HepG2 (cell line): ENCODE measurements at regions not wholly inside any gene's neighbourhood (a gene's known extent, or its start where the extent isn't known, plus 50 kb on each side); places are given as distances from the start of the nearest gene placed in this dataset.

ENCODE experiments used
- ATAC-seq: fragments of 200-7000 bp; cut with Tn5 transposase; 3 replicates; pipeline ENCODE4 v1.9.1; 2020; ENCODE audit warnings: mild to moderate bottlenecking, moderate library complexity
- BruUV-seq: library from RNA; stranded (reverse); fragments of 400-500 nt; replicated peaks from 2 replicates; lab custom pipeline; 2021; lab: Mats Ljungman, UMichigan
- CTCF ChIA-PET: fragments of 300-600 bp; formaldehyde crosslinking; extraction: SDS; loops from one replicate; lab custom pipeline; 2021; ENCODE audit warnings: low total read pairs, inconsistent platforms, low intra/inter-chr PET ratio; lab: Yijun Ruan, JAX
- POLR2A ChIA-PET: fragments of 350-600 bp; sonication (Branson Sonifier 250); formaldehyde crosslinking; loops from one replicate; lab custom pipeline; 2020; ENCODE audit warnings: antibody characterized with exemption, inconsistent platforms; lab: Yijun Ruan, JAX
- DNase-seq: peaks from one replicate; pipeline ENCODE4 v3.0.0-alpha.2; 2015; ENCODE audit warnings: low spot score
- FAIRE-seq: peaks from 3 replicates; lab custom pipeline; 2011; peaks lifted over from hg19 to GRCh38; lab: Jason Lieb, UNC
- H2AFZ ChIP-seq: one replicate; pipeline ENCODE4 v1.6.1; 2011; ENCODE audit warnings: low read length, inconsistent platforms
- H3K27ac ChIP-seq: fragments of 300-600 bp; 3 replicates; pipeline ENCODE4 v1.8.0; 2011; ENCODE audit warnings: mixed run types, mild to moderate bottlenecking, mixed read lengths, low read length, inconsistent platforms; ENCODE audit not compliant: insufficient read depth; ENCODE audit errors: extremely low read length
- H3K27me3 ChIP-seq, 2 experiments: fragments of 200-600 bp in 1 of 2; 2 replicates in 1 of 2; 3 replicates in 1 of 2; pipeline versions ENCODE4 v1.6.0 to v1.8.0; 2011; ENCODE audit warnings: low read length in 2 of 2, mild to moderate bottlenecking in 2 of 2, moderate library complexity in 2 of 2, inconsistent platforms in 1 of 2; ENCODE audit not compliant: insufficient read depth in 2 of 2, control insufficient read depth in 1 of 2
- H3K36me3 ChIP-seq, 2 experiments: fragments of 200-600 bp in 1 of 2; replicated peaks in 1 of 2; 2 replicates in 1 of 2; 3 replicates in 1 of 2; pipeline versions ENCODE4 v1.5.1 to v1.8.0; 2011; ENCODE audit warnings: low read length in 2 of 2, inconsistent platforms in 1 of 2; ENCODE audit not compliant: insufficient read depth in 2 of 2, control insufficient read depth in 1 of 2
- H3K4me1 ChIP-seq: 2 replicates; pipeline ENCODE4 v1.5.1; 2012; ENCODE audit warnings: low read length, inconsistent platforms; ENCODE audit not compliant: insufficient read depth
- H3K4me2 ChIP-seq: 2 replicates; pipeline ENCODE4 v1.6.0; 2011; ENCODE audit warnings: low read depth, low read length, inconsistent platforms
- H3K4me3 ChIP-seq, 3 experiments: fragments of 200-600 bp in 1 of 3; sonication (generic), shearing (Covaris generic) in 1 of 3; replicated peaks in 1 of 3; 2 replicates each; pipeline ENCODE4 v1.5.1; 2011 to 2016; ENCODE audit warnings: low read length in 3 of 3, inconsistent platforms in 2 of 3, low read depth in 2 of 3, mild to moderate bottlenecking in 2 of 3, control low read depth in 1 of 3, mixed read lengths in 1 of 3; ENCODE audit not compliant: insufficient read depth in 1 of 3
- H3K79me2 ChIP-seq: one replicate; pipeline ENCODE4 v1.6.1; 2011; ENCODE audit warnings: low read length, inconsistent platforms; ENCODE audit not compliant: insufficient read depth
- H3K9ac ChIP-seq: 2 replicates; pipeline ENCODE4 v1.6.0; 2011; ENCODE audit warnings: mild to moderate bottlenecking, low read depth, low read length, inconsistent platforms; ENCODE audit not compliant: insufficient read depth
- H3K9me3 ChIP-seq: 2 replicates; pipeline ENCODE4 v1.5.1; 2012; ENCODE audit warnings: mild to moderate bottlenecking, low read length
- H4K20me1 ChIP-seq: 2 replicates; pipeline ENCODE4 v1.6.0; 2011; ENCODE audit warnings: inconsistent platforms, mild to moderate bottlenecking, low read length, moderate library complexity; ENCODE audit not compliant: insufficient read depth
- ARHGAP35 ChIP-seq: sonication (generic); formaldehyde crosslinking; IDR thresholded peaks from 2 replicates; pipeline ENCODE4 v1.9.0; 2022; ENCODE audit warnings: mild to moderate bottlenecking, inconsistent platforms, moderate library complexity, missing genetic modification reagents, borderline replicate concordance
- ARID5B ChIP-seq: IDR thresholded peaks from 2 replicates; pipeline ENCODE4 v1.4.0; 2020; ENCODE audit warnings: mild to moderate bottlenecking, missing genetic modification reagents
- CEBPB ChIP-seq: IDR thresholded peaks from 2 replicates; pipeline ENCODE4 v1.6.1; 2011; ENCODE audit warnings: low read depth, low read length, improper control_type of control experiment, borderline replicate concordance
- EEA1 ChIP-seq: sonication (generic); formaldehyde crosslinking; IDR thresholded peaks from 2 replicates; pipeline ENCODE4 v1.5.1; 2020; ENCODE audit warnings: mild to moderate bottlenecking, missing genetic modification reagents, borderline replicate concordance
- GTF2F1 ChIP-seq: fragments of 150-350 bp; IDR thresholded peaks from 2 replicates; pipeline ENCODE4 v1.6.1; 2014; ENCODE audit warnings: low read length
- RBM39 ChIP-seq: fragments of 200-400 bp; formaldehyde crosslinking; IDR thresholded peaks from one replicate; pipeline ENCODE4 v1.6.1; 2018; ENCODE audit warnings: antibody characterized with exemption, mild to moderate bottlenecking, low read depth, low read length; ENCODE audit not compliant: poor library complexity, severe bottlenecking
- SMARCC2 ChIP-seq: fragments of 450-650 bp; IDR thresholded peaks from 2 replicates; pipeline ENCODE4 v1.6.1; 2017; ENCODE audit warnings: antibody characterized with exemption, mild to moderate bottlenecking
- ZBTB10 ChIP-seq: sonication (generic); formaldehyde crosslinking; IDR thresholded peaks from 2 replicates; pipeline ENCODE4 v1.4.0; 2020; ENCODE audit warnings: missing genetic modification reagents, borderline replicate concordance
- ZBTB8A ChIP-seq: sonication (generic); formaldehyde crosslinking; IDR thresholded peaks from 2 replicates; pipeline ENCODE4 v1.4.0; 2020; ENCODE audit warnings: mild to moderate bottlenecking, low read depth, missing genetic modification reagents, borderline replicate concordance
- ZGPAT ChIP-seq: IDR thresholded peaks from 2 replicates; pipeline ENCODE4 v1.6.1; 2016; ENCODE audit warnings: mild to moderate bottlenecking
- ZNF354B ChIP-seq: sonication (generic); formaldehyde crosslinking; IDR thresholded peaks from 2 replicates; pipeline ENCODE4 v1.8.0; 2022; ENCODE audit warnings: mild to moderate bottlenecking, missing genetic modification reagents
- ZNF362 ChIP-seq: sonication (generic); formaldehyde crosslinking; IDR thresholded peaks from 2 replicates; pipeline ENCODE4 v1.4.0; 2020; ENCODE audit warnings: missing genetic modification reagents, mild to moderate bottlenecking, borderline replicate concordance
- WGBS: methylation state at CpG from one replicate; pipeline ENCODE4 v1.1.6; 2017; ENCODE audit warnings: low lambda C conversion rate; 5-methylcytosine and 5-hydroxymethylcytosine counted together
- in situ Hi-C: cut with HindIII; loops from 2 replicates; pipeline ENCODE4 v1.10.0; 2017; ENCODE audit warnings: low pct_unique_long_range_greater_than_20kb; ENCODE audit not compliant: extremely low pct_ligation_motif_present
- intact Hi-C: fragments of 100-400 bp; cut with micrococcal nuclease; formaldehyde crosslinking; loops from one replicate; pipeline ENCODE4 v1.10.0; 2022; ENCODE audit not compliant: unreplicated experiment

- no peak overlapping the region for H3K4me3 ChIP-seq
- ChIA-PET CTCF (no interaction called here), POLR2A (no interaction called here)
- TF ChIP-seq RBM39 (no peak), ARID5B (CRISPR knock-in tag) (no peak), ARHGAP35 (CRISPR knock-in tag) (no peak), ZBTB10 (no peak), ZNF354B (CRISPR knock-in tag) (no peak), ZBTB8A (CRISPR knock-in tag) (no peak), ZGPAT (no peak), CEBPB (no peak), EEA1 (CRISPR knock-in tag) (no peak), GTF2F1 (no peak), ZNF362 (CRISPR knock-in tag) (no peak), SMARCC2 (no peak)
- no peaks in the 10 kb centered on the region for H3K79me2 ChIP-seq
- WGBS = 0% methylated on average over 1 of the region's 1 CpG
- H3K27ac ChIP-seq = no peak overlapping the region
- H4K20me1 ChIP-seq = no peaks in the 10 kb centered on the region
- peaks cover 51% of the 10 kb centered on the region for H3K9me3 ChIP-seq
- H3K36me3 ChIP-seq = no peaks in the 10 kb centered on the region
- no peak overlapping the region for H3K4me2 ChIP-seq
- H2AFZ ChIP-seq = no peak overlapping the region
- no peak overlapping the region for H3K9ac ChIP-seq
- intact Hi-C loops (no loop called here), in situ Hi-C loops (no loop called here)
- no TSS peak for BruUV-seq
- DNase-seq (no peak), ATAC-seq (no peak), FAIRE-seq (no peak)
- no peaks in the 10 kb centered on the region for H3K4me1 ChIP-seq
- no peaks in the 10 kb centered on the region for H3K27me3 ChIP-seq
Measured at GRCh38 chr1:69121723-69122122, 446.0 kb upstream of the LRRC7 start.
